Fibroblast of lung (primary cell): ENCODE measurements at regions not wholly inside any gene's neighbourhood (a gene's known extent, or its start where the extent isn't known, plus 50 kb on each side); places are given as distances from the start of the nearest gene placed in this dataset.
"Not testable (repeated sequence)": the region's sequence is repeated elsewhere in the genome, so short reads cannot be mapped to it uniquely, and the experiment has no call there.

Experiments
- DNase-seq, 2 donors: peaks; one replicate each; pipeline versions ENCODE4 v3.0.0 to v3.0.0-alpha.2; 2010; ENCODE audit warnings: low read depth in 2 of 2
- H2AFZ ChIP-seq: 2 replicates; pipeline ENCODE4 v1.5.1; 2012; ENCODE audit warnings: low read length, control low read depth, inconsistent platforms
- H3K27ac ChIP-seq: 2 replicates; pipeline ENCODE4 v1.5.1; 2011; ENCODE audit warnings: low read length, control low read depth; ENCODE audit not compliant: insufficient read depth
- H3K27me3 ChIP-seq: 2 replicates; pipeline ENCODE4 v1.5.1; 2011; ENCODE audit warnings: mild to moderate bottlenecking, low read length; ENCODE audit not compliant: control insufficient read depth, insufficient read depth
- H3K36me3 ChIP-seq: 2 replicates; pipeline ENCODE4 v1.5.1; 2011; ENCODE audit warnings: low read length; ENCODE audit not compliant: control insufficient read depth, insufficient read depth
- H3K4me1 ChIP-seq: 2 replicates; pipeline ENCODE4 v1.5.1; 2011; ENCODE audit warnings: low read length; ENCODE audit not compliant: control insufficient read depth, insufficient read depth; ENCODE audit errors: extremely low read depth
- H3K4me2 ChIP-seq: 2 replicates; pipeline ENCODE4 v1.5.1; 2011; ENCODE audit warnings: low read length, control low read depth; ENCODE audit not compliant: insufficient read depth; ENCODE audit errors: extremely low read depth
- H3K4me3 ChIP-seq, 4 experiments: fragments of 200-600 bp in 1 of 4; sonication (generic) in 1 of 4; replicated peaks in 1 of 4; 2 replicates each; pipeline ENCODE4 v1.5.1; 2011 to 2016; ENCODE audit warnings: low read length in 4 of 4, low read depth in 3 of 4, mild to moderate bottlenecking in 3 of 4, control low read depth in 2 of 4, inconsistent platforms in 1 of 4, mixed read lengths in 1 of 4; ENCODE audit not compliant: insufficient read depth in 1 of 4; ENCODE audit errors: control extremely low read depth in 1 of 4
- H3K79me2 ChIP-seq: 2 replicates; pipeline ENCODE4 v1.5.1; 2012; ENCODE audit warnings: mild to moderate bottlenecking, low read length, inconsistent platforms; ENCODE audit not compliant: control insufficient read depth, insufficient read depth
- H3K9ac ChIP-seq: 2 replicates; pipeline ENCODE4 v1.5.1; 2011; ENCODE audit warnings: mild to moderate bottlenecking, low read length, control low read depth; ENCODE audit not compliant: insufficient read depth
- H3K9me3 ChIP-seq: 2 replicates; pipeline ENCODE4 v1.5.1; 2012; ENCODE audit warnings: low read depth, low read length; ENCODE audit not compliant: control insufficient read depth, insufficient read depth
- H4K20me1 ChIP-seq: 2 replicates; pipeline ENCODE4 v1.5.1; 2011; ENCODE audit warnings: low read length; ENCODE audit not compliant: control insufficient read depth, insufficient read depth; ENCODE audit errors: extremely low read depth
- CTCF ChIP-seq, 2 donors: IDR thresholded peaks in 1 of 2; conservative IDR thresholded peaks in 1 of 2; 1 replicate in 1 of 2; 2 replicates in 1 of 2; pipeline ENCODE4 v1.5.1; 2011 to 2012; ENCODE audit warnings: low read length in 2 of 2, control low read depth in 1 of 2, inconsistent platforms in 1 of 2, low read depth in 1 of 2, mild to moderate bottlenecking in 1 of 2
- EZH2 ChIP-seq: IDR thresholded peaks from 2 replicates; pipeline ENCODE4 v1.5.1; 2012; ENCODE audit warnings: low read length, control low read depth, mild to moderate bottlenecking; ENCODE audit errors: missing control alignments

GRCh38 chr1:30133414-30134055 is 589.9 kb downstream of the MATN1 start:
- no peak overlapping the region for H3K27ac ChIP-seq
- no peak for TF ChIP-seq CTCF (conservative IDR thresholded peaks at IDR 0.05 in 1 of 2, IDR thresholded peaks at IDR 0.05 in 1 of 2; ENCODE audit: low read depth in 1 of 2, low read length in 2 of 2)
- TF ChIP-seq EZH2, result no peak
- H4K20me1 ChIP-seq, result no peaks in the 10 kb centered on the region
- no peaks in the 10 kb centered on the region for H3K27me3 ChIP-seq
- no peak overlapping the region for H3K9ac ChIP-seq
- no peak overlapping the region for H2AFZ ChIP-seq
- H3K4me1 ChIP-seq, result no peaks in the 10 kb centered on the region
- no peak for DNase-seq
- no peaks in the 10 kb centered on the region for H3K36me3 ChIP-seq
- H3K79me2 ChIP-seq, result no peaks in the 10 kb centered on the region
- no peaks in the 10 kb centered on the region for H3K9me3 ChIP-seq
- no peak overlapping the region for H3K4me3 ChIP-seq
- H3K4me2 ChIP-seq, result no peak overlapping the region

GRCh38 chr1:30132602-30133286 is 590.6 kb downstream of the MATN1 start:
- Histone ChIP-seq H4K20me1 (no peaks in the 10 kb centered on the region), H2AFZ (no peak overlapping the region), H3K79me2 (no peaks in the 10 kb centered on the region), H3K4me3 (no peak overlapping the region), H3K9ac (no peak overlapping the region), H3K9me3 (no peaks in the 10 kb centered on the region), H3K27ac (no peak overlapping the region), H3K36me3 (no peaks in the 10 kb centered on the region), H3K4me2 (no peak overlapping the region), H3K4me1 (no peaks in the 10 kb centered on the region), H3K27me3 (no peaks in the 10 kb centered on the region)
- TF ChIP-seq CTCF (conservative IDR thresholded peaks at IDR 0.05 in 1 of 2, IDR thresholded peaks at IDR 0.05 in 1 of 2; ENCODE audit: low read depth in 1 of 2, low read length in 2 of 2) (no peak), EZH2 (no peak)
- no peak for DNase-seq

- not testable (repeated sequence) for DNase-seq, H3K9ac ChIP-seq, H3K4me2 ChIP-seq, H3K9me3 ChIP-seq, H4K20me1 ChIP-seq, H3K4me3 ChIP-seq, H3K36me3 ChIP-seq, H2AFZ ChIP-seq, H3K27ac ChIP-seq, H3K4me1 ChIP-seq, H3K27me3 ChIP-seq, H3K79me2 ChIP-seq
These were observed 592.8 kb downstream of the MATN1 start for GRCh38 chr1:30130566-30130965.
